Liver (tissue), 8 donors: ENCODE measurements at regions not wholly inside any gene's neighbourhood (a gene's known extent, or its start where the extent isn't known, plus 50 kb on each side); places are given as distances from the start of the nearest gene placed in this dataset.

Source experiments
- DNase-seq: peaks from one replicate; pipeline ENCODE4 v3.0.0-alpha.2; 2017; ENCODE audit warnings: low spot score
- H3K27ac ChIP-seq, 2 donors: one replicate each; pipeline ENCODE4 v1.7.0; 2013; ENCODE audit warnings: inconsistent platforms in 2 of 2, low read length in 2 of 2, control low read depth in 1 of 2, low read depth in 1 of 2, mild to moderate bottlenecking in 1 of 2
- H3K27me3 ChIP-seq, 4 donors: one replicate each; pipeline versions ENCODE4 v1.6.1 to v1.7.0; 2013; ENCODE audit warnings: low read length in 3 of 4, inconsistent platforms in 1 of 4, mild to moderate bottlenecking in 1 of 4, moderate library complexity in 1 of 4; ENCODE audit not compliant: control insufficient read depth in 4 of 4, insufficient read depth in 4 of 4
- H3K36me3 ChIP-seq, 4 donors: one replicate each; pipeline versions ENCODE4 v1.6.1 to v1.7.0; 2013; ENCODE audit warnings: low read length in 3 of 4, mild to moderate bottlenecking in 3 of 4, low read depth in 1 of 4, moderate library complexity in 1 of 4; ENCODE audit not compliant: control insufficient read depth in 4 of 4, insufficient read depth in 3 of 4
- H3K4me1 ChIP-seq, 4 donors: one replicate each; pipeline versions ENCODE4 v1.6.1 to v1.7.0; 2013; ENCODE audit warnings: low read length in 3 of 4, mild to moderate bottlenecking in 3 of 4, moderate library complexity in 1 of 4; ENCODE audit not compliant: control insufficient read depth in 4 of 4, insufficient read depth in 4 of 4
- H3K4me3 ChIP-seq, 3 donors: one replicate each; pipeline versions ENCODE4 v1.6.1 to v1.7.0; 2013; ENCODE audit warnings: low read length in 3 of 3, control low read depth in 1 of 3, low read depth in 1 of 3, mild to moderate bottlenecking in 1 of 3
- H3K9ac ChIP-seq, 2 donors: one replicate each; pipeline ENCODE4 v1.7.0; 2013; ENCODE audit warnings: low read length in 2 of 2, mild to moderate bottlenecking in 2 of 2, moderate library complexity in 2 of 2, control low read depth in 1 of 2, low read depth in 1 of 2
- H3K9me3 ChIP-seq, 4 donors: one replicate each; pipeline versions ENCODE4 v1.6.1 to v1.7.0; 2013; ENCODE audit warnings: low read length in 3 of 4; ENCODE audit not compliant: control insufficient read depth in 4 of 4
- EGR1 ChIP-seq, 2 donors: IDR thresholded peaks; 2 replicates each; pipeline ENCODE4 v1.6.1; 2016 to 2018; ENCODE audit warnings: antibody characterized with exemption in 2 of 2, low read depth in 2 of 2
- FOXA1 ChIP-seq: IDR thresholded peaks from 2 replicates; pipeline ENCODE4 v1.6.1; 2016; ENCODE audit warnings: antibody characterized with exemption
- FOXA2 ChIP-seq: IDR thresholded peaks from 2 replicates; pipeline ENCODE4 v1.6.1; 2016; ENCODE audit warnings: antibody characterized with exemption
- GABPA ChIP-seq, 2 donors: IDR thresholded peaks in 1 of 2; conservative IDR thresholded peaks in 1 of 2; 2 replicates each; pipeline ENCODE4 v1.6.1; 2016; ENCODE audit warnings: antibody characterized with exemption in 2 of 2, mild to moderate bottlenecking in 1 of 2, moderate library complexity in 1 of 2
- HNF4A ChIP-seq, 2 donors: conservative IDR thresholded peaks; 2 replicates each; pipeline ENCODE4 v1.6.1; 2016; ENCODE audit warnings: antibody characterized with exemption in 2 of 2, mild to moderate bottlenecking in 2 of 2
- HNF4G ChIP-seq: IDR thresholded peaks from 2 replicates; pipeline ENCODE4 v1.6.1; 2016; ENCODE audit warnings: antibody characterized with exemption
- NR2F2 ChIP-seq: IDR thresholded peaks from 2 replicates; pipeline ENCODE4 v1.6.1; 2016; ENCODE audit warnings: antibody characterized with exemption
- RAD21 ChIP-seq, 2 donors: IDR thresholded peaks; 2 replicates each; pipeline ENCODE4 v1.6.1; 2016; ENCODE audit warnings: antibody characterized with exemption in 2 of 2, mild to moderate bottlenecking in 2 of 2
- RXRA ChIP-seq, 2 donors: IDR thresholded peaks; 2 replicates each; pipeline ENCODE4 v1.6.1; 2017 to 2018; ENCODE audit warnings: antibody characterized with exemption in 2 of 2, mild to moderate bottlenecking in 1 of 2
- SP1 ChIP-seq: IDR thresholded peaks from 2 replicates; pipeline ENCODE4 v1.6.1; 2018; ENCODE audit warnings: antibody characterized with exemption, mild to moderate bottlenecking
- TAF1 ChIP-seq: conservative IDR thresholded peaks from 2 replicates; pipeline ENCODE4 v1.6.1; 2016; ENCODE audit warnings: antibody characterized with exemption, mild to moderate bottlenecking
- YY1 ChIP-seq: IDR thresholded peaks from 2 replicates; pipeline ENCODE4 v1.6.1; 2016; ENCODE audit warnings: antibody characterized with exemption, mild to moderate bottlenecking
- WGBS: extraction: QIAGEN DNeasy Blood & Tissue Kit; methylation state at CpG from one replicate; pipeline ENCODE4 v1.1.7; 2013; 5-methylcytosine and 5-hydroxymethylcytosine counted together
- TF ChIP-seq, protein P1 (sequence below): IDR thresholded peaks from 2 replicates; pipeline ENCODE4 v1.6.1; 2016; ENCODE audit warnings: antibody characterized with exemption
- TF ChIP-seq, protein P2 (sequence below): IDR thresholded peaks from 2 replicates; pipeline ENCODE4 v1.6.1; 2016; ENCODE audit warnings: antibody characterized with exemption
- TF ChIP-seq, protein P3 (sequence below): IDR thresholded peaks from 2 replicates; pipeline ENCODE4 v1.6.1; 2016; ENCODE audit warnings: antibody characterized with exemption
- TF ChIP-seq, protein P4 (sequence below): IDR thresholded peaks from 2 replicates; pipeline ENCODE4 v1.6.1; 2016; ENCODE audit warnings: antibody characterized with exemption, mild to moderate bottlenecking
- TF ChIP-seq, protein P5 (sequence below): fragments of 150-350 bp; IDR thresholded peaks from 2 replicates; pipeline ENCODE4 v1.5.1; 2017; ENCODE audit warnings: improper control_type of control experiment, low read depth, low read length; ENCODE audit not compliant: missing input control
- donor health status: healthy.
- donor health status: healthy.
- donor health status: healthy.
- donor health status: healthy.
- donor health status: healthy.

DNA sequence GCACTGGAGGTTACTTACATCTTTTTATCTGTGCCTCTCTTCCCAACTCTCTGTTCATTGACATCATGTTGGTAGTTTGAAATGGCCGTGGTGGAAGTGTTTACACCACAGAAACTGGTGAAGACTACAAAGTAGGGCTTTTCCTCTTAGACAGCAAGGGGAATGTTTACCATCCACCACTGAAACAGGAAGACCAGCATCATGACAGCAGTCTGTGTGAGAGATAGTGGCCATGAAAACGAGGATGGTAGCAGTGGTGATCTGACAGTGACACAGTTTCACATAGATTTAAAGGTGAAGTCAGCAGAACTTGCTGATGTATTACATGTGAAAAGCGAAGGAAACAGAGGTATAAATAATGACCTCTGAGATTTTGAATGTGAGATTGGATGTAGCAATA is 115.7 kb downstream of the CCDC71L start:
- WGBS: 80% methylated on average over 3 of the region's 3 CpGs
- no peak for TF ChIP-seq EGR1 (IDR thresholded peaks at IDR 0.05; ENCODE audit: low read depth in 2 of 2)
- TF ChIP-seq SP1: no peak
- TF ChIP-seq HNF4A (conservative IDR thresholded peaks at IDR 0.05): no peak
- TF ChIP-seq, protein P1, sequence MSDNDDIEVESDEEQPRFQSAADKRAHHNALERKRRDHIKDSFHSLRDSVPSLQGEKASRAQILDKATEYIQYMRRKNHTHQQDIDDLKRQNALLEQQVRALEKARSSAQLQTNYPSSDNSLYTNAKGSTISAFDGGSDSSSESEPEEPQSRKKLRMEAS: no peak
- TF ChIP-seq RAD21 (IDR thresholded peaks at IDR 0.05): no peak
- TF ChIP-seq, protein P2, sequence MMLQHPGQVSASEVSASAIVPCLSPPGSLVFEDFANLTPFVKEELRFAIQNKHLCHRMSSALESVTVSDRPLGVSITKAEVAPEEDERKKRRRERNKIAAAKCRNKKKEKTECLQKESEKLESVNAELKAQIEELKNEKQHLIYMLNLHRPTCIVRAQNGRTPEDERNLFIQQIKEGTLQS: no peak
- TF ChIP-seq, protein P3, sequence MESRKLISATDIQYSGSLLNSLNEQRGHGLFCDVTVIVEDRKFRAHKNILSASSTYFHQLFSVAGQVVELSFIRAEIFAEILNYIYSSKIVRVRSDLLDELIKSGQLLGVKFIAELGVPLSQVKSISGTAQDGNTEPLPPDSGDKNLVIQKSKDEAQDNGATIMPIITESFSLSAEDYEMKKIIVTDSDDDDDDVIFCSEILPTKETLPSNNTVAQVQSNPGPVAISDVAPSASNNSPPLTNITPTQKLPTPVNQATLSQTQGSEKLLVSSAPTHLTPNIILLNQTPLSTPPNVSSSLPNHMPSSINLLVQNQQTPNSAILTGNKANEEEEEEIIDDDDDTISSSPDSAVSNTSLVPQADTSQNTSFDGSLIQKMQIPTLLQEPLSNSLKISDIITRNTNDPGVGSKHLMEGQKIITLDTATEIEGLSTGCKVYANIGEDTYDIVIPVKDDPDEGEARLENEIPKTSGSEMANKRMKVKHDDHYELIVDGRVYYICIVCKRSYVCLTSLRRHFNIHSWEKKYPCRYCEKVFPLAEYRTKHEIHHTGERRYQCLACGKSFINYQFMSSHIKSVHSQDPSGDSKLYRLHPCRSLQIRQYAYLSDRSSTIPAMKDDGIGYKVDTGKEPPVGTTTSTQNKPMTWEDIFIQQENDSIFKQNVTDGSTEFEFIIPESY: no peak
- TF ChIP-seq, protein P4, sequence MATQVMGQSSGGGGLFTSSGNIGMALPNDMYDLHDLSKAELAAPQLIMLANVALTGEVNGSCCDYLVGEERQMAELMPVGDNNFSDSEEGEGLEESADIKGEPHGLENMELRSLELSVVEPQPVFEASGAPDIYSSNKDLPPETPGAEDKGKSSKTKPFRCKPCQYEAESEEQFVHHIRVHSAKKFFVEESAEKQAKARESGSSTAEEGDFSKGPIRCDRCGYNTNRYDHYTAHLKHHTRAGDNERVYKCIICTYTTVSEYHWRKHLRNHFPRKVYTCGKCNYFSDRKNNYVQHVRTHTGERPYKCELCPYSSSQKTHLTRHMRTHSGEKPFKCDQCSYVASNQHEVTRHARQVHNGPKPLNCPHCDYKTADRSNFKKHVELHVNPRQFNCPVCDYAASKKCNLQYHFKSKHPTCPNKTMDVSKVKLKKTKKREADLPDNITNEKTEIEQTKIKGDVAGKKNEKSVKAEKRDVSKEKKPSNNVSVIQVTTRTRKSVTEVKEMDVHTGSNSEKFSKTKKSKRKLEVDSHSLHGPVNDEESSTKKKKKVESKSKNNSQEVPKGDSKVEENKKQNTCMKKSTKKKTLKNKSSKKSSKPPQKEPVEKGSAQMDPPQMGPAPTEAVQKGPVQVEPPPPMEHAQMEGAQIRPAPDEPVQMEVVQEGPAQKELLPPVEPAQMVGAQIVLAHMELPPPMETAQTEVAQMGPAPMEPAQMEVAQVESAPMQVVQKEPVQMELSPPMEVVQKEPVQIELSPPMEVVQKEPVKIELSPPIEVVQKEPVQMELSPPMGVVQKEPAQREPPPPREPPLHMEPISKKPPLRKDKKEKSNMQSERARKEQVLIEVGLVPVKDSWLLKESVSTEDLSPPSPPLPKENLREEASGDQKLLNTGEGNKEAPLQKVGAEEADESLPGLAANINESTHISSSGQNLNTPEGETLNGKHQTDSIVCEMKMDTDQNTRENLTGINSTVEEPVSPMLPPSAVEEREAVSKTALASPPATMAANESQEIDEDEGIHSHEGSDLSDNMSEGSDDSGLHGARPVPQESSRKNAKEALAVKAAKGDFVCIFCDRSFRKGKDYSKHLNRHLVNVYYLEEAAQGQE: no peak
- TF ChIP-seq FOXA2: no peak
- TF ChIP-seq, protein P5, sequence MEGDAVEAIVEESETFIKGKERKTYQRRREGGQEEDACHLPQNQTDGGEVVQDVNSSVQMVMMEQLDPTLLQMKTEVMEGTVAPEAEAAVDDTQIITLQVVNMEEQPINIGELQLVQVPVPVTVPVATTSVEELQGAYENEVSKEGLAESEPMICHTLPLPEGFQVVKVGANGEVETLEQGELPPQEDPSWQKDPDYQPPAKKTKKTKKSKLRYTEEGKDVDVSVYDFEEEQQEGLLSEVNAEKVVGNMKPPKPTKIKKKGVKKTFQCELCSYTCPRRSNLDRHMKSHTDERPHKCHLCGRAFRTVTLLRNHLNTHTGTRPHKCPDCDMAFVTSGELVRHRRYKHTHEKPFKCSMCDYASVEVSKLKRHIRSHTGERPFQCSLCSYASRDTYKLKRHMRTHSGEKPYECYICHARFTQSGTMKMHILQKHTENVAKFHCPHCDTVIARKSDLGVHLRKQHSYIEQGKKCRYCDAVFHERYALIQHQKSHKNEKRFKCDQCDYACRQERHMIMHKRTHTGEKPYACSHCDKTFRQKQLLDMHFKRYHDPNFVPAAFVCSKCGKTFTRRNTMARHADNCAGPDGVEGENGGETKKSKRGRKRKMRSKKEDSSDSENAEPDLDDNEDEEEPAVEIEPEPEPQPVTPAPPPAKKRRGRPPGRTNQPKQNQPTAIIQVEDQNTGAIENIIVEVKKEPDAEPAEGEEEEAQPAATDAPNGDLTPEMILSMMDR: no peak
- no peak for TF ChIP-seq TAF1
- no peak for TF ChIP-seq GABPA (IDR thresholded peaks at IDR 0.05 in 1 of 2, conservative IDR thresholded peaks at IDR 0.05 in 1 of 2)
- TF ChIP-seq NR2F2: no peak
- TF ChIP-seq RXRA (IDR thresholded peaks at IDR 0.05): no peak
- TF ChIP-seq HNF4G: no peak
- no peak for TF ChIP-seq YY1
- TF ChIP-seq FOXA1: no peak
- Histone ChIP-seq H3K4me3 (no peak overlapping the region), H3K36me3 (no peaks in the 10 kb centered on the region), H3K9ac (no peak overlapping the region), H3K9me3 (no peaks in the 10 kb centered on the region), H3K27ac (no peak overlapping the region), H3K4me1 (peaks cover 0 to 5% (median 2%) of the 10 kb centered on the region in 4 donors), H3K27me3 (no peaks in the 10 kb centered on the region)
- no peak for DNase-seq
